ENCODE measurements at regions not wholly inside any gene's neighbourhood (a gene's known extent, or its start where the extent isn't known, plus 50 kb on each side); places are given as distances from the start of the nearest gene placed in this dataset.

- DNase-seq (ENCODE audit: low read depth, low spot score): no peak
These were observed 50.3 kb upstream of the CBFA2T3 start for GRCh38 chr16:89027281-89027680.

- DNase-seq (ENCODE audit: low read depth, low spot score): no peak
These were observed 55.0 kb upstream of the CBFA2T3 start for GRCh38 chr16:89031715-89032659.

GRCh38 chr16:89033304-89033703 is 56.3 kb upstream of the CBFA2T3 start:
- no peak for DNase-seq (ENCODE audit: low read depth, low spot score)

GRCh38 chr16:89033796-89034572 is 57.0 kb upstream of the CBFA2T3 start:
- DNase-seq (ENCODE audit: low read depth, low spot score): no peak

- DNase-seq (ENCODE audit: low read depth, low spot score): no peak
These were observed 57.6 kb upstream of the CBFA2T3 start for GRCh38 chr16:89034573-89034961.

GRCh38 chr16:89034971-89035668 is 58.1 kb upstream of the CBFA2T3 start:
- no peak for DNase-seq (ENCODE audit: low read depth, low spot score)

GRCh38 chr16:89035669-89036570 is 57.7 kb upstream of the ACSF3 start:
- DNase-seq (ENCODE audit: low read depth, low spot score): no peak

GRCh38 chr16:89036776-89037175 is 56.9 kb upstream of the ACSF3 start:
- no peak for DNase-seq (ENCODE audit: low read depth, low spot score)

- DNase-seq (ENCODE audit: low read depth, low spot score): peak; percentile 71
These were observed 56.1 kb upstream of the ACSF3 start for GRCh38 chr16:89037261-89038152.

- DNase-seq (ENCODE audit: low read depth, low spot score): no peak
These were observed 55.4 kb upstream of the ACSF3 start for GRCh38 chr16:89038221-89038721.

- no peak for DNase-seq (ENCODE audit: low read depth, low spot score)
These were observed 54.6 kb upstream of the ACSF3 start for GRCh38 chr16:89038811-89039735.

- DNase-seq (ENCODE audit: low read depth, low spot score): no peak
These were observed 53.9 kb upstream of the ACSF3 start for GRCh38 chr16:89039756-89040155.

- DNase-seq (ENCODE audit: low read depth, low spot score): no peak
These were observed 53.3 kb upstream of the ACSF3 start for GRCh38 chr16:89040391-89040790.

- DNase-seq (ENCODE audit: low read depth, low spot score): no peak
These were observed 52.6 kb upstream of the ACSF3 start for GRCh38 chr16:89040861-89041570.

GRCh38 chr16:89041571-89042481 is 51.8 kb upstream of the ACSF3 start:
- no peak for DNase-seq (ENCODE audit: low read depth, low spot score)

- no peak for DNase-seq (ENCODE audit: low read depth, low spot score)
These were observed 50.7 kb upstream of the ACSF3 start for GRCh38 chr16:89042711-89043551.
